LoVo (cell line): ENCODE measurements at regions not wholly inside any gene's neighbourhood (a gene's known extent, or its start where the extent isn't known, plus 50 kb on each side); places are given as distances from the start of the nearest gene placed in this dataset.
"Not testable (repeated sequence)": the region's sequence is repeated elsewhere in the genome, so short reads cannot be mapped to it uniquely, and the experiment has no call there.

Experiments
- DNase-seq: peaks from one replicate; pipeline ENCODE4 v3.0.0-alpha.2; 2016; ENCODE audit warnings: low spot score

DNA sequence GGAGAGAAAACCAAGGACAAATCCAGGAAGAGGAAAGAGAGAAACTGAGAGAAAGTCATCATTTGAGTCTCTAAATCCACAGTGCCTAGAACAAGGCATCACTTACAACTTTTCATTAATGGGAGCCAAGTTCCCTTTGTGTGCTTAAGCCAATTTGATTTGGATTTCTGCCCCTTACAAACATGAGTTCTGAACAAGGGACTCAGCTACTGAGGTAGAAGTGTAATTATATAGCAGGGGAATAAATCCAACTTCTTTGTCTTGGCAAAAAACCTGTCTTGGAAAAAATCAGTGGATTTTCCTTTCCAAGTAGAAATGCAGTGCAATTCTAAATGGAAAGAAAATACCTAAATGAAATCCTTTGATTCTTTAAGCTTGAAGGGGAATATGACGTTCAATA lies 307.2 kb upstream of the CNTN3 start:
- DNase-seq, result no peak

GRCh38 chr3:74920721-74921350 lies 306.4 kb upstream of the CNTN3 start:
- no peak for DNase-seq

DNA sequence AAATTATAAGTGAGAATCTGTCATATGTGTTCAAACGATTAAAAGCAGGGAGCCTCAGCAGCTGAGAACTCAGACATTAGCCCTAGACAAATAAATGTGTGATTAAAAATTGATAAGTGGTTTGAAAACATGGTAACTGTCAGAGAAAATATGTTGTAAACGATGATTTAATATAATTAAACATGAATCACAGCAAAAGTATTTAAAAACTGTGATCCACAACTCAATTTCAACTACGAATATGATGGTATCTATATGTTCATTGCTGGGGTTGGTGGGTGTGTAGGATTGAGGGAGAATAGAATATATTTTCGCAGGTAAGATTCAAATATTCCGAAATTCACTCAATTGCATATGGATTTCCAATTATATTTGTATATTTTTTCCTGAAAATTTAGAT lies 302.2 kb upstream of the CNTN3 start:
- DNase-seq, result no peak

- DNase-seq, result no peak
Observed at GRCh38 chr3:74906181-74906580, 291.7 kb upstream of the CNTN3 start.

- no peak for DNase-seq
Observed at GRCh38 chr3:74905478-74905877, 291.0 kb upstream of the CNTN3 start.

DNA sequence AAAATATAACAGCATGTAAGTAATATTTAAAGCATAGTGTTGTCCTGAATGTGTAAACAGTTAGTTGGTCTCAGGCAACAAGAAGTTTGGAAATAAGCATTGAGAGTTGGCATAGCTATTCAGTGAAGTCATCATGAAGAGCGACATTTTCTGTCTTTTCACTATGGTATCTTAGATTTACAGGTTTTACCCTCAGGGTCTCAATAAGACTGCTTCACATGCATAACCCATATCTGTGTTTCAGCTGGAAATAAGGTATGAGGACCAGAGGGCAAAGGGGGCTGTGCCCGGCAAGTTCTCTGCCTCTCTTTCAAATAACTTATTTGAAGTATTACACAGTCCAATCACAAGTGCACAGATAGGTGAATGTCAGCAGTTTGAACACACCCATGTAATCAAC lies 290.2 kb upstream of the CNTN3 start:
- no peak for DNase-seq

DNA sequence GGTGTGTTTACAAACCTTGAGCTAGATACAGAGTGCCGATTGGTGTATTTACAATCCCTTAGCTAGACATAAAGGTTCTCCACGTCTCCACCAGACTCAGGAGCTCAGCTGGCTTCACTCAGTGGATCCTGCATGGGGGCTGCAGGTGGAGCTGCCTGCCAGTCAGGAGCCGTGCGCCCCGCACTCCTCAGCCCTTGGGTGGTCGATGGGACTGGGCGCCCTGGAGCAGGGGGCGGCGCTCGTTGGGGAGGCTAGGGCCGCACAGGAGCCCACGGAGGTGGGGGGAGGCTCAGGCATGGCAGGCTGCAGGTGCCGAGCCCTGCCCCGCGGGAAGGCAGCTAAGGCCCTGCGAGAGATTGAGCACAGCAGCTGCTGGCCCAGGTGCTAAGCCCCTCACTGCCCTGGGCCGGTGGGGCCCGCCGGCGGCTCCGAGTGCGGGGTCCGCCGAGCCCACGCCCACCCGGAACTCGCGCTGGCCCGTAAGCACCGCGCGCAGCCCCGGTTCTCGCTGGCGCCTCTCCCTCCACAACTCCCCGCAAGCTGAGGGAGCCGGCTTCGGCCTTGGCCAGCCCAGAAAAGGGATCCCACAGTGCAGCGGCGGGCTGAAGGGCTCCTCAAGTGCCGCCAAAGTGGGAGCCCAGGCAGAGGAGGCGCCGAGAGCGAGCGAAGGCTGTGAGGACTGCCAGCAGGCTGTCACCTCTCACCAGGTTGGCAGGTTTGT lies 285.5 kb upstream of the CNTN3 start:
- DNase-seq, result not testable (repeated sequence)

- no peak for DNase-seq
Observed at GRCh38 chr3:74897006-74897405, 282.5 kb upstream of the CNTN3 start.

DNA sequence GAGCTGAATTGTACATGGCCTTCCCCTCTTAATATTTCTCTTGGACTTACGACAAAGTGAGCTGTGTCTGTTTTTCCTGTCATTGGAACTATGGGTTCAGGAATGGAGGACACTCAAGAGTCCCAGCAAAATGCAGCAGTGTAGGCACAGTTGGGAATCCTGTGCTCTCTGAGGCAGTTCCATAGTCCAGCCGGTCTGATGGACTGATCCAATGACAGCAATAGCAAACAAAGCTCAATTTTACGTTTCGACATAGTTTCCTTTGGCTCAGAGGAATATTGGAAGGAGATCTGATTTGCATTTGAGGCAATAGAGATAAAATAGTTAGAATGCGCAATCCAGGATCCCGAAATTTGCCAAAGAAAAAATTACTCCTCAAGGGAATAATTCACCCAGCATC lies 276.9 kb upstream of the CNTN3 start:
- no peak for DNase-seq

DNA sequence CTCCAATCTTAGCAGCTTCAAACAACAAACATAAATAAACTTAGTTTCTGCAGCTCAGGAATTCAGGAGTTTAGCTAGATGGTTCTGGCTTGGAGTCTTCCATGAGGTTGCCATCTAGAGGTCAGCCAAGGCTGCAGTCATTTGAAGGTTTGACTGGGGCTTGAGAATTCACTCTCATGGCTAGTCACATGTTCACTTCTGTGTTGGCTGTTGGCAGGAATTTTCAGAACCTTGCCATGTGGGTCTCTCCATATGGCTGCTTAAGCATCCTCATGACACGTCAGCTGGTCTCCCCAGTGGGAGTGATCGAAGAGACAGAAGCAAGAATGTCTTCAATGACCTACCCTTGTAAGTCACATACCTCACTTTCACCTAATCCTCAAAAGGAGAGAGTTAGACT lies 269.2 kb upstream of the CNTN3 start:
- no peak for DNase-seq

DNA sequence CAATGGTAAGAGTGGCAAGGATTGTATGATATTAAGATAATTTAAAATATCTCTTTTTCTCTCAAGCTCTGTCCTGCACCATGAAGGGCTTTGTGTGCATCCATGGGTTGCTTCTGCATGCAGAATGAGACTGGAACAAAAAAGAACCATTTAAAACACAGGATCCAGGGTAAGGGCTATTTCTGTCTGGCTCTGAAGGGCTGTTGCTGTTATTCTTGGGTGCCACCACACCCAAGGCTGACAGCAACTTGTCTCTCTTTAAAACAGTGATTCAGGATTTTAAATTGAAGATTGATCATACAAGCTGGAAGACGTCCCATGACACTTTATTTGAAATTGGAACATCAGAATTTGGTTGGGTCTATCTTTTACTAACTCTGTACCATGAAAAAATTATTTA lies 268.8 kb upstream of the CNTN3 start:
- no peak for DNase-seq

GRCh38 chr3:74880237-74880636 lies 265.8 kb upstream of the CNTN3 start:
- no peak for DNase-seq

- DNase-seq, result no peak
Observed at GRCh38 chr3:74866357-74867030, 252.0 kb upstream of the CNTN3 start.

GRCh38 chr3:74862476-74862875 lies 248.0 kb upstream of the CNTN3 start:
- DNase-seq, result no peak

DNA sequence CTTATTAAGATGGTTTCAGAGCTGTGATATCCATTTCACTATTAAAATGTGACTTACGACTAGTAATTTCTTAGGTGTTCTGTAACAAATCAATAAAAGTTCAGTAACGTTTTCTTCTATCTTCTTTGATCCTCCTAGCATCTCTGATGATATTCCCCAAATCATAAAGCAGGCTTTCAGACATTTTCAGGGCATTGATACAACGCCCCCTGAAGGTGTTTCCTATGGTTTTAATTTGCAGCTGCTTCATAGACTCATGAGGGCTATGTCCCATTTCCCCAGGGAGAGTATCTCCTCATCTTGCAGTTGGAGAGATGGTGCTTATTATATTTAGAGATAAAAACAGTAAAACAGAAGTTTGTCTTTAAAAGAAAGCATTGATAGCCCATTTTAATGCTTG lies 246.8 kb upstream of the CNTN3 start:
- no peak for DNase-seq

GRCh38 chr3:74858086-74858485 lies 243.6 kb upstream of the CNTN3 start:
- no peak for DNase-seq

- no peak for DNase-seq
Observed at GRCh38 chr3:74850381-74850780, 235.9 kb upstream of the CNTN3 start.

- no peak for DNase-seq
Observed at GRCh38 chr3:74847093-74847492, 232.6 kb upstream of the CNTN3 start.

DNA sequence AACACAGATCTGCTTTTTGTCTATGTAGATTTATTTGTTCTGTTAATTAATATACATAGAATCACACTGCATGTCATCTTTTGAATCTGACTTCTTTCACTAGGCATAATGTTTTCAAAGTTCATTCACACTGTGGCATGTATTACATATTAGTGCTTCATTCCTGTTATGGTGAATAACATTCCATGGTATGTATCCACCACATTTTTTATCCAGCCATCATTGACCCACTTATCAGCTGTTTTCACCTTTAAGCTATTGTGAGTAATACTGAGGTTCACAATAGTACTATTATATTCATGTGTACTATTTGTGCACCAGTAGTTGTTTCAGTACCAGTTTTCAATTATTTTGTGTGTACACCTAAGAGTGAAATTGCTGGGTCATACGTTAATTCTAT lies 230.6 kb upstream of the CNTN3 start:
- no peak for DNase-seq

- DNase-seq, result no peak
Observed at GRCh38 chr3:74844428-74844827, 230.0 kb upstream of the CNTN3 start.

GRCh38 chr3:74842649-74843048 lies 228.2 kb upstream of the CNTN3 start:
- DNase-seq, result no peak

- DNase-seq, result no peak
Observed at GRCh38 chr3:74842141-74842540, 227.7 kb upstream of the CNTN3 start.

- no peak for DNase-seq
Observed at GRCh38 chr3:74839566-74839965, 225.1 kb upstream of the CNTN3 start.

GRCh38 chr3:74832925-74833324 lies 218.5 kb upstream of the CNTN3 start:
- no peak for DNase-seq
